ENCODE measurements at regions not wholly inside any gene's neighbourhood (a gene's known extent, or its start where the extent isn't known, plus 50 kb on each side); places are given as distances from the start of the nearest gene placed in this dataset.

GRCh38 chr3:105108823-105109222 is 257.9 kb upstream of the ALCAM start:
- TF ChIP-seq POLR2A (IDR thresholded peaks at IDR 0.05) (no peak), CTCF (IDR thresholded peaks at IDR 0.05) (no peak), POLR2AphosphoS5 (IDR thresholded peaks at IDR 0.05; ENCODE audit: insufficient read depth in 1 of 2, low read depth in 1 of 2) (no peak)
